Peyer's patch (tissue), 4 donors: ENCODE measurements at regions not wholly inside any gene's neighbourhood (a gene's known extent, or its start where the extent isn't known, plus 50 kb on each side); places are given as distances from the start of the nearest gene placed in this dataset.

Source experiments
- POLR2A ChIP-seq, 2 donors: fragments of 450-650 bp; IDR thresholded peaks; one replicate each; pipeline ENCODE4 v1.5.1; 2017; ENCODE audit warnings: antibody characterized with exemption in 2 of 2, mild to moderate bottlenecking in 2 of 2, moderate library complexity in 2 of 2
- TF ChIP-seq, protein P1 (sequence below), 6 experiments: fragments of 450-650 bp in 4 of 6; fragments of 200-600 bp in 2 of 6; sonication (generic) in 1 of 6; IDR thresholded peaks; one replicate each; pipeline ENCODE4 v1.5.1; 2017 to 2019; ENCODE audit warnings: antibody characterized with exemption in 6 of 6, mild to moderate bottlenecking in 3 of 6, moderate library complexity in 1 of 6

DNA sequence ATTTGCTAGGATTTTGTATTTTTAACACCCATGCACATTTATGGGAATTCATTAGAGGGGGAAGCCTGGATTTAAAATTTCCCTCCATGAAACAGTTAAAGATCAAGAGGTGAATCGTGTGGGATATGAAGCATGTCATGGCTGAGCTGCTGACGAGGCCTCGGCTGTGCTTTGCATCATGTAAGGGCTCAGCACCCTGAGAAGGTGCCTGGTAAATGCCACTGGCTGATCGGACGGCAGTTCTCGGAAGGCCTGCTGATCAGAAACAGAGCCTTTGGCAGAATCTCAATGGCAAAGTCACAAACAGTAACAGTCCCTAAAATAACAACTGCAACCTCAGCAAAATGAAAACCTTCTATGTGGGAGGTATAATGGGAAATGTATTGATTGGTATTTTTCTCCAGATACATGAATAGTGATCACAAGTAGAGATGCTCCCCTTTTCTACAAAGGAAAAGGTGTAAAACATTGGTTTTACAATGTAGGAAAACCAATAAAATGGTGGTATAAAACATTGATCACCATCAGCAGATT lies 53.0 kb upstream of the FUCA2 start:
- TF ChIP-seq, protein P1, sequence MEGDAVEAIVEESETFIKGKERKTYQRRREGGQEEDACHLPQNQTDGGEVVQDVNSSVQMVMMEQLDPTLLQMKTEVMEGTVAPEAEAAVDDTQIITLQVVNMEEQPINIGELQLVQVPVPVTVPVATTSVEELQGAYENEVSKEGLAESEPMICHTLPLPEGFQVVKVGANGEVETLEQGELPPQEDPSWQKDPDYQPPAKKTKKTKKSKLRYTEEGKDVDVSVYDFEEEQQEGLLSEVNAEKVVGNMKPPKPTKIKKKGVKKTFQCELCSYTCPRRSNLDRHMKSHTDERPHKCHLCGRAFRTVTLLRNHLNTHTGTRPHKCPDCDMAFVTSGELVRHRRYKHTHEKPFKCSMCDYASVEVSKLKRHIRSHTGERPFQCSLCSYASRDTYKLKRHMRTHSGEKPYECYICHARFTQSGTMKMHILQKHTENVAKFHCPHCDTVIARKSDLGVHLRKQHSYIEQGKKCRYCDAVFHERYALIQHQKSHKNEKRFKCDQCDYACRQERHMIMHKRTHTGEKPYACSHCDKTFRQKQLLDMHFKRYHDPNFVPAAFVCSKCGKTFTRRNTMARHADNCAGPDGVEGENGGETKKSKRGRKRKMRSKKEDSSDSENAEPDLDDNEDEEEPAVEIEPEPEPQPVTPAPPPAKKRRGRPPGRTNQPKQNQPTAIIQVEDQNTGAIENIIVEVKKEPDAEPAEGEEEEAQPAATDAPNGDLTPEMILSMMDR (IDR thresholded peaks at IDR 0.05) = no peak
- TF ChIP-seq POLR2A (IDR thresholded peaks at IDR 0.05) = no peak
